ENCODE measurements at regions not wholly inside any gene's neighbourhood (a gene's known extent, or its start where the extent isn't known, plus 50 kb on each side); places are given as distances from the start of the nearest gene placed in this dataset.

- Histone ChIP-seq H3K4ac (replicated peaks; ENCODE audit: insufficient read length, low read depth, low read length) (no peak overlapping the region), H3K4me1 (replicated peaks in 1 of 4; ENCODE audit: control insufficient read depth in 3 of 4, insufficient read depth in 4 of 4, low read length in 3 of 4) (peaks cover 0 to 3% (median 0%) of the 10 kb centered on the region in 4 experiments; a peak in 1 of 7 replicates), H4K20me1 (replicated peaks in 1 of 2; ENCODE audit: control insufficient read depth in 1 of 2, insufficient read depth in 2 of 2, low read length in 2 of 2) (no peaks in the 10 kb centered on the region), H2BK20ac (ENCODE audit: low read length) (no peak overlapping the region), H4K91ac (replicated peaks; ENCODE audit: insufficient read length, low read length) (no peak overlapping the region), H3K27me3 (replicated peaks in 1 of 4; ENCODE audit: control insufficient read depth in 3 of 4, extremely low read depth in 1 of 4, insufficient read depth in 3 of 4, low read length in 3 of 4) (no peaks in the 10 kb centered on the region), H2BK15ac (ENCODE audit: low read length) (no peak overlapping the region), H3K79me2 (ENCODE audit: control insufficient read depth in 1 of 2, insufficient read depth in 2 of 2, low read length in 2 of 2) (no peaks in the 10 kb centered on the region), H2BK12ac (ENCODE audit: low read depth, low read length) (no peak overlapping the region), H3K4me3 (ENCODE audit: extremely low read depth in 1 of 4, insufficient read depth in 2 of 4, low read depth in 3 of 4, low read length in 4 of 4) (no peak overlapping the region), H2AK5ac (ENCODE audit: low read depth, low read length) (no peak overlapping the region), H3K4me2 (ENCODE audit: insufficient read depth in 1 of 2, low read depth in 2 of 2, low read length in 2 of 2) (no peak overlapping the region), H3K23me2 (ENCODE audit: low read depth, low read length) (no peaks in the 10 kb centered on the region), H3K23ac (ENCODE audit: insufficient read length) (no peak overlapping the region), H3K14ac (ENCODE audit: insufficient read length) (no peak overlapping the region), H4K5ac (ENCODE audit: insufficient read length, low read depth, low read length) (no peak overlapping the region), H2BK120ac (replicated peaks; ENCODE audit: low read depth, low read length) (no peak overlapping the region), H4K8ac (ENCODE audit: extremely low read depth, insufficient read depth, low read length) (no peak overlapping the region), H2AFZ (ENCODE audit: low read length) (no peak overlapping the region), H2BK5ac (ENCODE audit: low read depth, low read length) (no peak overlapping the region), H3K36me3 (ENCODE audit: control insufficient read depth in 2 of 4, insufficient read depth in 4 of 4, low read length in 3 of 4) (no peaks in the 10 kb centered on the region), H3K18ac (ENCODE audit: extremely low read depth, low read length) (no peak overlapping the region), H3K79me1 (ENCODE audit: low read depth, low read length) (no peaks in the 10 kb centered on the region), H3K27ac (ENCODE audit: low read depth, low read length) (no peak overlapping the region), H3K56ac (replicated peaks; ENCODE audit: insufficient read length, low read depth, low read length) (no peak overlapping the region), H3K9me3 (ENCODE audit: insufficient read depth in 2 of 2, low read depth in 1 of 2, low read length in 1 of 2) (no peaks in the 10 kb centered on the region), H3K9ac (replicated peaks in 1 of 4; ENCODE audit: extremely low read depth in 1 of 4, low read depth in 3 of 4, low read length in 3 of 4) (no peak overlapping the region)
- WGBS, 2 experiments (ENCODE audit: extremely low coverage in 1 of 2, insufficient coverage in 1 of 2, insufficient read length in 1 of 2, insufficient replicate concordance in 2 of 2, low coverage in 1 of 2, low lambda C conversion rate in 2 of 2, missing lambda C conversion rate in 1 of 2): 89% methylated on average over 1 of the region's 1 CpG; no CpG with 5 or more reads in 1 of the 2 experiments
- DNase-seq (ENCODE audit: low read depth in 1 of 2, low spot score in 2 of 2) (no peak), FAIRE-seq (no peak)
- POLR2A ChIA-PET (ENCODE audit: partially characterized antibody): no interaction called here
- CTCF ChIA-PET (ENCODE audit: partially characterized antibody): interaction anchor here (0.6 to 2.6 kb wide), 5 partner anchors 44 to 350 kb away, joined by 3 to 25 read pairs (median 6); no protein-coding TSS in a partner anchor
- TF ChIP-seq CTCF (IDR thresholded peaks at IDR 0.05; ENCODE audit: control extremely low read depth in 1 of 3, insufficient read depth in 1 of 3, low read depth in 1 of 3, low read length in 3 of 3): no peak
- no peak for TF ChIP-seq CTBP2 (IDR thresholded peaks at IDR 0.05; ENCODE audit: borderline replicate concordance, insufficient read depth, insufficient read length, low read length)
- no peak for TF ChIP-seq ATF2 (IDR thresholded peaks at IDR 0.05; ENCODE audit: low read length)
- TF ChIP-seq SP2 (IDR thresholded peaks at IDR 0.05; ENCODE audit: low read length): no peak
- TF ChIP-seq SAP30 (IDR thresholded peaks at IDR 0.05; ENCODE audit: insufficient read depth, insufficient replicate concordance, low read length): no peak
- TF ChIP-seq EZH2 (IDR thresholded peaks at IDR 0.05; ENCODE audit: low read depth, low read length, severe bottlenecking): no peak
- TF ChIP-seq CHD1 (IDR thresholded peaks at IDR 0.05; ENCODE audit: low read depth, low read length): no peak
- no peak for TF ChIP-seq ASH2L (IDR thresholded peaks at IDR 0.05; ENCODE audit: low read length)
- no peak for TF ChIP-seq RNF2 (IDR thresholded peaks at IDR 0.05; ENCODE audit: borderline replicate concordance, low read depth, low read length, missing control alignments, poor library complexity, severe bottlenecking)
These were observed 120.6 kb upstream of the PALMD start for GRCh38 chr1:99525331-99525730.
